Panc1 (cell line): ENCODE measurements at regions not wholly inside any gene's neighbourhood (a gene's known extent, or its start where the extent isn't known, plus 50 kb on each side); places are given as distances from the start of the nearest gene placed in this dataset.

Experiments
- ATAC-seq: fragments of 200-7000 bp; cut with Tn5 transposase; 2 replicates; pipeline ENCODE4 v1.9.1; 2020; ENCODE audit warnings: mild to moderate bottlenecking, moderate library complexity
- BruUV-seq: library from RNA; stranded (reverse); fragments of 400-500 nt; replicated peaks from 2 replicates; lab custom pipeline; 2021; lab: Mats Ljungman, UMichigan
- CTCF ChIA-PET: fragments of 300-600 bp; sonication (Branson Sonifier 250); formaldehyde crosslinking; loops from one replicate; lab custom pipeline; 2022; ENCODE audit warnings: antibody characterized with exemption; lab: Charles Lee
- POLR2A ChIA-PET: fragments of 300-600 bp; sonication (Branson Sonifier 250); formaldehyde crosslinking; loops from one replicate; lab custom pipeline; 2022; ENCODE audit warnings: antibody characterized with exemption; lab: Charles Lee
- DNase-seq: peaks from one replicate; pipeline ENCODE4 v3.0.0-alpha.2; 2010; ENCODE audit warnings: low read depth, low spot score
- H3K27ac ChIP-seq: 2 replicates; pipeline ENCODE4 v1.5.1; 2011; ENCODE audit warnings: mild to moderate bottlenecking, low read length, inconsistent platforms
- H3K27me3 ChIP-seq: fragments of 200-500 bp; sonication (Bioruptor generic); 2 replicates; pipeline ENCODE4 v1.6.0; 2014; ENCODE audit warnings: low read length, inconsistent platforms; ENCODE audit not compliant: control insufficient read depth, insufficient read depth
- H3K36me3 ChIP-seq: fragments of 200-500 bp; sonication (Bioruptor generic); 2 replicates; pipeline ENCODE4 v1.5.1; 2014; ENCODE audit warnings: inconsistent platforms, mild to moderate bottlenecking, low read length, moderate library complexity; ENCODE audit not compliant: control insufficient read depth, insufficient read depth
- H3K4me1 ChIP-seq: 2 replicates; pipeline ENCODE4 v1.5.1; 2011; ENCODE audit warnings: inconsistent platforms, mild to moderate bottlenecking, low read length, moderate library complexity; ENCODE audit not compliant: control insufficient read depth, insufficient read depth
- H3K4me3 ChIP-seq, 2 experiments: 2 replicates each; pipeline ENCODE4 v1.5.1; 2011 to 2012; ENCODE audit warnings: low read depth in 2 of 2, low read length in 2 of 2, mild to moderate bottlenecking in 2 of 2, inconsistent platforms in 1 of 2, moderate library complexity in 1 of 2
- H3K9me3 ChIP-seq: fragments of 200-500 bp; sonication (Bioruptor generic); 2 replicates; pipeline ENCODE4 v1.5.1; 2014; ENCODE audit warnings: low read depth, mild to moderate bottlenecking, inconsistent platforms, low read length, moderate library complexity; ENCODE audit not compliant: control insufficient read depth, insufficient read depth
- POLR2AphosphoS5 ChIP-seq: IDR thresholded peaks from 2 replicates; pipeline ENCODE4 v1.6.1; 2012; ENCODE audit warnings: mild to moderate bottlenecking, low read depth, low read length, moderate library complexity
- SIN3A ChIP-seq: IDR thresholded peaks from 2 replicates; pipeline ENCODE4 v1.6.1; 2012; ENCODE audit warnings: low read depth, mild to moderate bottlenecking, low read length, moderate library complexity, borderline replicate concordance; ENCODE audit not compliant: insufficient read depth
- TCF7L2 ChIP-seq: IDR thresholded peaks from 2 replicates; pipeline ENCODE4 v1.6.1; 2011; ENCODE audit warnings: mild to moderate bottlenecking, low read depth, low read length, inconsistent platforms
- in situ Hi-C: cut with HindIII; loops from 2 replicates; pipeline ENCODE4 v1.10.0; 2016; ENCODE audit warnings: low sequenced_read_pairs, low pct_unique_long_range_greater_than_20kb
- intact Hi-C: fragments of 100-400 bp; cut with micrococcal nuclease; formaldehyde crosslinking; loops from one replicate; pipeline ENCODE4 v1.10.0; 2022; ENCODE audit not compliant: unreplicated experiment
- TF ChIP-seq, protein P1 (sequence below): fragments of 450-650 bp; IDR thresholded peaks from 2 replicates; pipeline ENCODE4 v1.5.1; 2017; ENCODE audit warnings: mild to moderate bottlenecking
- TF ChIP-seq, protein P2 (sequence below), 2 experiments: IDR thresholded peaks; 2 replicates each; pipeline ENCODE4 v1.6.1; 2011 to 2012; ENCODE audit warnings: low read depth in 2 of 2, control low read depth in 1 of 2, low read length in 1 of 2, mild to moderate bottlenecking in 1 of 2, moderate library complexity in 1 of 2; ENCODE audit not compliant: insufficient read depth in 1 of 2

DNA sequence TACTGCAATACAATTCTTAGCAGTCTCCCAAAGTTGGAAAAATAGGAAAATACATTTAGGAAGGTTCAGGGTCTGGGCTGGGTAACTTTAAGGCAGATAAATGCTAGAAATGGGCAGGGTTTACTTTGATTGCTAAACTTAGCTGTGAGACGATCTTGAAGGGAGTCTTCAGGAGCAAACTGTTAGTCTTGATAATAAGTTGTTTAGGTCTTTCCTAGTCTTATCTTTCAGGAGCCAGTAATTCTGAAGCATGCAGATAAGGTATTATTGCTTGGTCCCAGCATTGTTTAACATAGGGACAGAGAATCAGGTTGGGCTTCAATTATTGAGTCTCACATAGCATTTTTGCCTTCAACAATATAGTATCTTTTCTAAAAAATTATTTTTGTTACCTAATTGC, 262.4 kb upstream of the MIR17HG start:
- Histone ChIP-seq H3K27ac (no peak overlapping the region), H3K9me3 (no peaks in the 10 kb centered on the region), H3K4me1 (no peaks in the 10 kb centered on the region), H3K27me3 (no peaks in the 10 kb centered on the region), H3K4me3 (no peak overlapping the region), H3K36me3 (no peaks in the 10 kb centered on the region)
- POLR2A ChIA-PET: no interaction called here
- in situ Hi-C loops: no loop called here
- BruUV-seq: no TSS peak
- DNase-seq (no peak), ATAC-seq (no peak)
- CTCF ChIA-PET: no interaction called here
- intact Hi-C loops: no loop called here
- TF ChIP-seq, protein P1, sequence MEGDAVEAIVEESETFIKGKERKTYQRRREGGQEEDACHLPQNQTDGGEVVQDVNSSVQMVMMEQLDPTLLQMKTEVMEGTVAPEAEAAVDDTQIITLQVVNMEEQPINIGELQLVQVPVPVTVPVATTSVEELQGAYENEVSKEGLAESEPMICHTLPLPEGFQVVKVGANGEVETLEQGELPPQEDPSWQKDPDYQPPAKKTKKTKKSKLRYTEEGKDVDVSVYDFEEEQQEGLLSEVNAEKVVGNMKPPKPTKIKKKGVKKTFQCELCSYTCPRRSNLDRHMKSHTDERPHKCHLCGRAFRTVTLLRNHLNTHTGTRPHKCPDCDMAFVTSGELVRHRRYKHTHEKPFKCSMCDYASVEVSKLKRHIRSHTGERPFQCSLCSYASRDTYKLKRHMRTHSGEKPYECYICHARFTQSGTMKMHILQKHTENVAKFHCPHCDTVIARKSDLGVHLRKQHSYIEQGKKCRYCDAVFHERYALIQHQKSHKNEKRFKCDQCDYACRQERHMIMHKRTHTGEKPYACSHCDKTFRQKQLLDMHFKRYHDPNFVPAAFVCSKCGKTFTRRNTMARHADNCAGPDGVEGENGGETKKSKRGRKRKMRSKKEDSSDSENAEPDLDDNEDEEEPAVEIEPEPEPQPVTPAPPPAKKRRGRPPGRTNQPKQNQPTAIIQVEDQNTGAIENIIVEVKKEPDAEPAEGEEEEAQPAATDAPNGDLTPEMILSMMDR: no peak
- TF ChIP-seq, protein P2, sequence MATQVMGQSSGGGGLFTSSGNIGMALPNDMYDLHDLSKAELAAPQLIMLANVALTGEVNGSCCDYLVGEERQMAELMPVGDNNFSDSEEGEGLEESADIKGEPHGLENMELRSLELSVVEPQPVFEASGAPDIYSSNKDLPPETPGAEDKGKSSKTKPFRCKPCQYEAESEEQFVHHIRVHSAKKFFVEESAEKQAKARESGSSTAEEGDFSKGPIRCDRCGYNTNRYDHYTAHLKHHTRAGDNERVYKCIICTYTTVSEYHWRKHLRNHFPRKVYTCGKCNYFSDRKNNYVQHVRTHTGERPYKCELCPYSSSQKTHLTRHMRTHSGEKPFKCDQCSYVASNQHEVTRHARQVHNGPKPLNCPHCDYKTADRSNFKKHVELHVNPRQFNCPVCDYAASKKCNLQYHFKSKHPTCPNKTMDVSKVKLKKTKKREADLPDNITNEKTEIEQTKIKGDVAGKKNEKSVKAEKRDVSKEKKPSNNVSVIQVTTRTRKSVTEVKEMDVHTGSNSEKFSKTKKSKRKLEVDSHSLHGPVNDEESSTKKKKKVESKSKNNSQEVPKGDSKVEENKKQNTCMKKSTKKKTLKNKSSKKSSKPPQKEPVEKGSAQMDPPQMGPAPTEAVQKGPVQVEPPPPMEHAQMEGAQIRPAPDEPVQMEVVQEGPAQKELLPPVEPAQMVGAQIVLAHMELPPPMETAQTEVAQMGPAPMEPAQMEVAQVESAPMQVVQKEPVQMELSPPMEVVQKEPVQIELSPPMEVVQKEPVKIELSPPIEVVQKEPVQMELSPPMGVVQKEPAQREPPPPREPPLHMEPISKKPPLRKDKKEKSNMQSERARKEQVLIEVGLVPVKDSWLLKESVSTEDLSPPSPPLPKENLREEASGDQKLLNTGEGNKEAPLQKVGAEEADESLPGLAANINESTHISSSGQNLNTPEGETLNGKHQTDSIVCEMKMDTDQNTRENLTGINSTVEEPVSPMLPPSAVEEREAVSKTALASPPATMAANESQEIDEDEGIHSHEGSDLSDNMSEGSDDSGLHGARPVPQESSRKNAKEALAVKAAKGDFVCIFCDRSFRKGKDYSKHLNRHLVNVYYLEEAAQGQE (IDR thresholded peaks at IDR 0.05; ENCODE audit: insufficient read depth in 1 of 2, low read depth in 2 of 2, low read length in 1 of 2): no peak
- no peak for TF ChIP-seq POLR2AphosphoS5
- no peak for TF ChIP-seq TCF7L2
- TF ChIP-seq SIN3A: no peak

DNA sequence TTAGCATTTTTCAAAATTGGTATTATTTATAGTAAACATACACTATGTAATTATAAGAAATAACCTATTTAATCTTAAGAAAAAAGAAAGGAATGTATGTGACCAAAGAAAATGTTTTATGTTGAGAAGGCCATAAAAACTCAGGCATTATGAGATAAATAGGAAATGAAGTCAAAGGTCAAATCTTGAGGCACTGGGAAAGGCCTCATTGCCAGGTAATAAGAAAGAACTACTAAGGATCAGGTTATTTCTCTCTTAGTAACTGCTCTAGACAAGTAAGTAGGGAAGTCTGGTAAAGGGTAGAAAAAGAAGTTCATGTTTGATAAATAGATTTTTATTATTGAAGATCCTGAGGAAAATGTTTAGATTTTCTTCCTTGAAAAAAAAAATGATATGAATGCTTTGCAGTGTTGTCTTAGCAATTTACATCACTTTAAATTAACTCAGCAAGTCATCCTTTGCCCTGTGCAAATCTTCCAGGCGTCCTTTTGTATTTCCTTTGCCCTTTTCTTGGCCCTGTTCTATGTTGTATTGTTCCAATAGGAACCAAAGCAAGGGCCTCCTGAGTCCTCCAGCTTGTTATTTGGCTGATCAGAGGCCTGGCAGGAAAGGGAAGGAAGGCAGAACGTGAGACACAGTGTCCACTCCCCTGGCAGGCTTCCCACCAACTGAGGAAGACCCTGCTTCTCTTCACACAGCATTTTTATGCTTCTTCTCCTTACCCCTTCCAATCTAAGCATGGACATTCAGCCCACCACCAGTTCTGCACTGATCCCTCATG, 260.4 kb upstream of the MIR17HG start:
- no TSS peak for BruUV-seq
- TF ChIP-seq POLR2AphosphoS5 (no peak), TCF7L2 (no peak), SIN3A (no peak)
- TF ChIP-seq, protein P1: no peak
- TF ChIP-seq, protein P2 (IDR thresholded peaks at IDR 0.05; ENCODE audit: insufficient read depth in 1 of 2, low read depth in 2 of 2, low read length in 1 of 2): no peak
- Histone ChIP-seq H3K27ac (no peak overlapping the region), H3K27me3 (no peaks in the 10 kb centered on the region), H3K36me3 (no peaks in the 10 kb centered on the region), H3K4me1 (no peaks in the 10 kb centered on the region), H3K9me3 (no peaks in the 10 kb centered on the region), H3K4me3 (no peak overlapping the region)
- ChIA-PET POLR2A (interaction anchor here (0.6 kb wide), 1 partner anchor 27 kb away, joined by 3 read pairs; no protein-coding TSS in a partner anchor), CTCF (no interaction called here)
- ATAC-seq (no peak), DNase-seq (no peak)
- intact Hi-C loops (no loop called here), in situ Hi-C loops (no loop called here)
